GM18951 (cell line): ENCODE measurements at regions not wholly inside any gene's neighbourhood (a gene's known extent, or its start where the extent isn't known, plus 50 kb on each side); places are given as distances from the start of the nearest gene placed in this dataset.

Experiments used
- POLR2A ChIP-seq: IDR thresholded peaks from 4 replicates; pipeline ENCODE4 v1.6.1; 2011; ENCODE audit warnings: mild to moderate bottlenecking; ENCODE audit not compliant: insufficient read length, insufficient read depth; ENCODE audit errors: extremely low read depth
- in situ Hi-C: fragments of 300-500 bp; cut with MboI; formaldehyde crosslinking; loops from one replicate; pipeline ENCODE4 v1.12.0; 2022; ENCODE audit warnings: low sequenced_read_pairs, mixed read lengths, inconsistent platforms; ENCODE audit not compliant: unreplicated experiment

DNA sequence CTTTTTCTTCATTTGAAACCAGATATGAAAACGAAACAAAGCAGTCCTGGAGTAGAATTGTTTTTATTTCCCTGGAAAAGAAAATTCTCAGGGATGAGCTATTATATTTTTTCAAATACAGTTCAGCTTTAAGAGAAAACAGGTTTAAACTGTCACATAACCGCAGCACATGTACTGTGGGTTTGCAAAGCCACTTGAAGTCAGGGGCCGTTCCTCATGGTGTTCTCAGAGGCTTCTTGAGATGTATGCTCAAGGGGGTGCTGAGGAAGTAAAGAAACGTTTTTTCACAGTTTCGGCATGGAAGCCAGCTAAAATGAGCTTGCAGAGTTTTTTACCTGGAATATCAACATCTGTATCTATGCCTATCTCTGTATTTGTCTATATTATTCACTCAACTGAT, 225.3 kb downstream of the MC4R start:
- TF ChIP-seq POLR2A = no peak
- in situ Hi-C loops = no loop called here

DNA sequence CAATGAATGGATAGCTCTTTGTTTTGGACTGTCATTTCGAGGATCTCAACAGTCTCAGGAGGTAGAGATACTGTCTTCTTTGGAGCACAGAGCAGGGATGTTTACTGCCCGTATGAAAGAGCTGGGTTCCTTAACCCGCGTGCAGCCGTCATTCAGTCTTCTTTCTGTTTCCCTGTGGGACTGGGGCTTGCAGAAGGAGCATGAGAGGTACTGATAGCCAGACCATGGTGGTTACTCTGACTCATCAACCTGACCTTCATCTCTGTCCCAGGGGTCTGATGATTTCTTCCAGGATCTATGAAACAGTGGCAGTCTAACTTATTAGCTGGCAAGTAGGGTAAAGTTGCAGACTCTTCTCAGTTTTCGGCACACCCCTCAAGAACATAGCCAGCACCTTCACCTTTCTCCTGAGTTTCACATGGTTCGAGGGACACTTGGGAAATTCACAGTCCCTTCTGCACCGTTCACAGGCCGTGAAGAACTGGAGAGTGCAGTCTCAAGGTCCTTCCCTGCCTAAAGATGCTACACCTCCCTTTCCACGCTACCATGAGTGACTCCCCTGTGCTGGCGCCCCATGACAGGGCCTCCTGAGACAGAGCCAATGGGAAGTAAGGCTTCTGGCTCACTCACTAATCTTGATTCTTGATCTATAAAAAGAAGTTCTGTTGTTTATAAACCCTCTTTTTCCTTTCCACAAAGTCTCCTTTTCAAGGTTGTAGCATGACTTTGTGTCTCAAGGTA, 226.2 kb downstream of the MC4R start:
- no peak for TF ChIP-seq POLR2A
- in situ Hi-C loops = no loop called here

DNA sequence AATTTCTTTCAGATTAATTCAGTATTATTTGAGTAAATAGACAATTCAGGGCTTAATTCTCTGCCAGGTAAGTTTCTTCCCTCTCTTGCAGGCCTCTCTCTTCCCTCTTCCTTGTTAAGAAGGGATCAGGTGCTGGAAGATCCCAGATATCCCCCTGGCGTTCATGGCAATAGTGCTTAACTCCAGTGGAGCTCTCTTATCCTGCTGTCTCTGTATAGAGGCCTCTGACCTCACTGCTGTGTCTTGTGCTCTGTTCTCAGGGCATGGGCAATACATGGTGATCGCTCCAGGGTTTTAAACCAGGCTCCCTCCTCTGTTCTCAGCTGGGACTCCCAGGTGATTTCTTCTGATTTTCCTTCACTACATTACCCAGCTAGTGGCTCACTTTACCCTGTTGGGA, 226.8 kb downstream of the MC4R start:
- in situ Hi-C loops = no loop called here

DNA sequence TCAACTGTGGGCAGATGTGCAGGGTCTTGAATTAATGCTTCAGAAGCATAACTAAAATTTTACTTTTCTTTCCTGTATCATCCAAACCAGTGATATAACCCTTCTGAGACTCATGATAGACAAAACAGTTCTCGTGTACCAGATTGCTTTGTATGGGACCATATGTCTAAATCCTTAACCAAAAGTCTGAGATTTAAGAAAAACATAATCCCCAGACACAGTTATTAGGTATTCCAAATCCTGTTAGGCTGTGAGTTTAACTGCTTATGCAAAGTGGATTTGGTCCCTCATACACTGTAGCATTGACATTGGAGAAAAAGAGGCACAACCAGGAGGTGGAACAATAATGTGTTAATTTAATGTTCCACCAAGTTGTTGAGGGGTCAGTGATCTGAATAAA, 235.0 kb downstream of the PMAIP1 start:
- no peak for TF ChIP-seq POLR2A
- in situ Hi-C loops = no loop called here

More for the DNA sequence above, 226.8 kb downstream of the MC4R start:
- no peak for TF ChIP-seq POLR2A

DNA sequence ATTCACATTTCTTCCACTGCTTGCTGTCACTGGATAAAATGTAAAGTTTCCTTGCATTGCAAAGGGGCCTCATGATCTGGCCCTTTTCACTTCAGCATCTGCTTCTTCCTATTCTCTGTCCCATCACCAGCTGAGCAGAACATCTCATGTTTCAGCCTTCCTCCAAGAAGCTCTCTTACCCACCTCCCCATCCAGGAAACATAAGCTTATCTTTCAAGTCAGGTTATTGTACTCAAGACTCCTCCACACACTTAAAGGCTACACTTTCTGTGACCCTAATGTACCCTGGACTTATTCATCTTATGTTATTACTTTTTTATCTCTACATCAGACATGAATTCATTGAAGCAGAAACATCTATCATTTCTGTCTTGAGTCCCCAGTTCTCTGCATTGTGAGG, 230.5 kb downstream of the PMAIP1 start:
- in situ Hi-C loops = no loop called here
- no peak for TF ChIP-seq POLR2A

DNA sequence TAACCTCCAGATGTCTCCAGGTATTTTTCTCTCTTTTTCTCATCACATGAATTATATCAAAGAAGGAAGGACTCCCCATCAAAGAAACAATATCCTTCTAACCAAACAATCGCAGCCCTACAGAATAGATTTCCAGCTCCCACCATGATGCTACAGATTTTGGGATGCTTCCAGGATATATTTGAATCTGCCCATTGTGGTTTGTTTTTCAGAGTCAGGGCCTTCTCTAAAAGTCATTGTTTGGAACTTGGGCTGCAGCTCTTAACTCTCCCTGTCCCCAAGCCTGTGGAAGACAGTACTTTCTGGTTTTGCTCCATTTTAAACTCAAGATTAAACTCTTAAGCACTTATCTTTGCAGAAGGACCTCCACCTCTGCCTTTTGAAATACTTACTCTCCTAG, 223.2 kb downstream of the PMAIP1 start:
- in situ Hi-C loops = no loop called here
- no peak for TF ChIP-seq POLR2A

DNA sequence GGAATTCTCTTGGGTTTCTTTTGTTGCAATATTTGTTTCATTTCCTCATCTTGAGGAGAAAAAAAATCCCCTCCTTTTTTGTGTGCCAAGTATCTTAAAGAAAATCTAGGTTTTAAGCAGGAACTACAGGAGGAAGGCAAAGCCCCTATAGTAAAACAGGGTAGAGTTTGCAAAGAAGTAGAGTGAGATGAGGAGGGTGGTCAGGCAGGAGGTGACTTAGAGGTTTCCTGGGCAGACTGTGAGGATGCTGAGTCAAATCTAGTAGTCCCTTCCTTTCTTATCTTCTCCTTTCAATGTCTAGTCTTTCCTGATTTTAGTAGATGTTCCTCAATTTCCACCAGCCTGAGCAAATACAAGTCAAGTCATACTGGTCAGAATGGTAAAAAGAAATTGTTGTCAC, 222.5 kb downstream of the PMAIP1 start:
- TF ChIP-seq POLR2A = no peak

DNA sequence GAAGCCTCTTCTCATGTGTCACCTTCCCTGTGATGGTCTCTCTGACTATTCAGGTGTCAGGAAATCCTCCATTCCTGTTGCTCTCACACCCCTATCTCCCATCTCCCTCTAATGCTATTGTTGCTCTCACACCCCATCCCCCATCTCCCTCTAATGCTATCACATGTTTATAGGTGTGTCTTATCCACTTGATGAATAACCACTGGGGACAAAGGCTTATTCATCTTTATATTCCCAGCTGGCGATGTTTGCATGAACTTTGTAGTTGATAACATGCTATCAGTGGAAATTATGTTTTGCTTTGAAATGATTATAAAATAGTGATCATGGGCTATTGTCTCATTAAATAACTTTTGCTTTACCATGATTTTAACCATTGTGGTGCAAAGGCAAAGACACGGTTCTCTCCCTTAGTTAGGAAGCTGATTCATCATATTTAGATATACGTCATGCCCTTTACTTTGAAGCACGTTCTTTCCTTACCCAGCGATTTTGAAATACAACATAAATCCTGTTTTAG, 220.5 kb downstream of the PMAIP1 start:
- TF ChIP-seq POLR2A = no peak
- in situ Hi-C loops = no loop called here

More for the DNA sequence above, 222.5 kb downstream of the PMAIP1 start:
- in situ Hi-C loops = no loop called here

DNA sequence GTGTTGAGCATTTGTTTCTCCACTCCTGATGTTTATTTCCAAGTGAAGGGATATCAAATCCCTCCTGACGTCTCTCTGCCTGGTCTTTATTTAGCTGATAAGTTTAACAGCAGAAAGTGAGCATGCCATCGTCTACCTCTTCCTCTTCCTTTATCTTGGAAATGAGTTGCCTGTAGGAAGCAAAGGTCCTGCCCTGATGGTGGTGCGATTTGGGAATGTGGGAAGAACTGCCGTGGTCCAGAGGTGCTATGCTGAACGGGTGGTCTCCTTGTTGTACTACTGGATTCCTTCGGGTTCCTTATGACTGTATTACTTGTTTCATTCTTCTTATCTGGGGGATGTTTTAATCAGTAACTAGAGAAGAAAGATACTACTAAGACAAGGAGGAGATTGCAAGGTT, 217.5 kb downstream of the PMAIP1 start:
- in situ Hi-C loops = no loop called here
- TF ChIP-seq POLR2A = no peak

DNA sequence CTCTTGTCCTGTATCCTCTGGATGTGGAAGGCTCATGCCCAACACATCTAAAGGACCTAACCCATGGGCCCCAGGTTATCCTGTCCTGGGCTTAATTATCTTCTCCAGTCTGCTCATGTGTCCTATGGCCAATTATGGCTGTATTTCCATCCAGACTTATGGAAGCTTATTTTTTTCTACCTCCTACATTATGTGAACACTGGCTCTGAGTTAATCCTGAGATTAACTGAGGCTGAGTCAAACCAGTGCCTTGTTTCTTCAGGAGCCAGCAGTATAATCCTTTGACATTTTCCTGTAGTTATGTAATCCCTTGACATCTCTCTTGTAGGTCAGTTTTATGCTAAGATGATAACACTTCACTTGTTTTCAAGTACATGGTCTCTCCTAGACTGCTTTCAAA, 213.6 kb downstream of the PMAIP1 start:
- in situ Hi-C loops = no loop called here
- no peak for TF ChIP-seq POLR2A

DNA sequence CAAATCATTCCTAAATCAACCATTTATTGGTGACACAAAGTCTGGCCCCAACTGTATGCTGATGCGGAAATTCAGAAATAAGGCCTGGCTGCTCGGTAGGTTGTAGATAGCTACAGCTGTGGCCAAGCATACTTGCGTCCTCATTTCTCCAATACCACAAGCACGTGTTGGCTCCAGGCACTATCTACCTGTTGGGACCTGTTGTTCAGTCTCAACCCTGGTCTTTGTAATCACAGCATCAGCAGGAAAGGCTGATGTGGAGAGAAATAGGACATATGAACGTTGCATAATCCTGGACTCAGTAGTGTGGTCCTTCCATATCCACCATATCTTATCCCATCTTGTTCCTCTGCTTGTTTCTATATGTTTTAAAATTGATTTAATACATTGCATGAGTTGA, 212.6 kb downstream of the PMAIP1 start:
- in situ Hi-C loops = no loop called here
- TF ChIP-seq POLR2A = no peak

DNA sequence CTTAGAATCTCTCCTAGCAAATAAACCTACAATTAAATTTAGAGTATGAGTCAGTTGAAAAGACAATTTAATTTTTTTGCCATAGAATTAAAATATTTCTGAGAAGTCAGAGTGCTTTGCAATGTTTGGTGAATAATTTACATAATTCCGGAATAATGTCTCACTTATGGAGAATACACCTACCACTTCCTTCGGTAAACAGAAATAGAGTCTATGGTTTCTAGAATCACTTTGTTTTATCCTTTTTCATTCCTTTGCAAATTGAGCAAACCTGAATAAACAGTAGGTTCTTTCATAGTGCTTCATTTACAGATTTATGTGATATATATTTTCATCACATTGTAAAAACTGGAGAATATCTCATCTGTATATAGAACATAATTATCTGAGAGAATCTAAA, 211.7 kb downstream of the PMAIP1 start:
- in situ Hi-C loops = no loop called here
- no peak for TF ChIP-seq POLR2A

DNA sequence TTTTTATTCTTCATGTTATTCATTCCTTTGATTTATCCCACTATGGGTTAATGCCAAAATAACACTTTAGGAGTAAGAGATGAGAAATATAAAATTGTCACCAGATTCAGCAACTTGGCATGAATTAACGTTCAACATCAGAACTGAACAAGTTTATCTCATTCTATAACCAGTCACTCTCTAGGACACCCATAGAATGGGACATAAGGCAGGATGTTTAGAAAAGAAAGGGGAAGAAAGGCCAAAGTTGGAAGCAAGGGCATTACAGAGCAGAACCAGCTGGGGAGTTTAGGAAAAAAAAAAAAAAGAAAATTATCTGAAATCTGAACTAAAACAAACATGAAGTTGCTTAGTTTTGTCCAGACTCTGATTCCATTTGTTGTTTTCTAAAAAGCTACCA, 211.0 kb downstream of the PMAIP1 start:
- in situ Hi-C loops = no loop called here
- TF ChIP-seq POLR2A = no peak

DNA sequence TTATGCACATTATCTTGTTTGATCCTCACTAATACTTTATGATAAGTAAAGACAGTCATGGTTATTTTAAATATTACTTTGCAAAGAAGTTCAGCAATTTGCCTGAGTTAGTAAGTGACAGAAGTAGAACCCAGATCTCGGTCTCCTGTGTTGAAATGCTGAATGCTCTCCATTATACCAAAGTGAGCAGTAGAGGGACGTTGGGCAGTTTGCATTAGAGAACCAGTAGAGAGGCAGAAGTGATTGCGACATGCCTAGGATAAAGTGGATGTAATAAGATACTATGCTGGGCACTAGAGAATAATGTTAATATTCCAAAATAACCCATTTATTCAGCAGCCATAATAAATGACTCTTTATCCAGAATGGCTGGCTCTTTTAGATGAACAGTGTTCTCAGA, 201.0 kb downstream of the PMAIP1 start:
- TF ChIP-seq POLR2A = no peak
- in situ Hi-C loops = no loop called here
